AG09319 (cell line): ENCODE measurements at regions not wholly inside any gene's neighbourhood (a gene's known extent, or its start where the extent isn't known, plus 50 kb on each side); places are given as distances from the start of the nearest gene placed in this dataset.
"Not testable (repeated sequence)": the region's sequence is repeated elsewhere in the genome, so short reads cannot be mapped to it uniquely, and the experiment has no call there.

ENCODE experiments used
- DNase-seq: peaks from one replicate; pipeline ENCODE4 v3.0.0-alpha.2; 2010; ENCODE audit warnings: low read depth; ENCODE audit errors: extremely low read depth
- CTCF ChIP-seq: IDR thresholded peaks from 2 replicates; pipeline ENCODE4 v1.5.1; 2011; ENCODE audit warnings: low read depth, mild to moderate bottlenecking, inconsistent platforms, low read length, moderate library complexity

DNA sequence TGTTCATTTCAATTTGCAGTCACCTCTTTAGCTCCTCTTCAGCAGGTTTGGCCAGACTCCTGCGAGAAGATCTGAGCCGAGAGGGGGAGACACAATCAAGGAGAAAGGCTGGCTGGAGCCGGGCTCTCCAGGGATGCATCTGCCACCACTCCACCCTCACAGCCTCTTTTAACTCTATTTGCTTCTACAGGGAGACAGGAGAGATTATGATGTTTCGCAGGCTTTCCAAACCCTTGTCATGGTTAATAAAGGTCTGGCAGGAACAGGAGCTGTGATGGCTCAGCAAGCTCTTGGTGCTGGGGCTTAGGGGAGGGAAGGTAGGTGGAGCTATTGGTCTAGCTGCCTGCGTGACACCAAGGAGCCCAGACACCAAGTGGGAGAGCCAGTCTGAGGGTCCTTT, 448.1 kb upstream of the PODXL start:
- TF ChIP-seq CTCF: peak; percentile 39
- DNase-seq: no peak

- TF ChIP-seq CTCF: no peak
These were observed 446.0 kb upstream of the PODXL start for GRCh38 chr7:132002343-132002968.

DNA sequence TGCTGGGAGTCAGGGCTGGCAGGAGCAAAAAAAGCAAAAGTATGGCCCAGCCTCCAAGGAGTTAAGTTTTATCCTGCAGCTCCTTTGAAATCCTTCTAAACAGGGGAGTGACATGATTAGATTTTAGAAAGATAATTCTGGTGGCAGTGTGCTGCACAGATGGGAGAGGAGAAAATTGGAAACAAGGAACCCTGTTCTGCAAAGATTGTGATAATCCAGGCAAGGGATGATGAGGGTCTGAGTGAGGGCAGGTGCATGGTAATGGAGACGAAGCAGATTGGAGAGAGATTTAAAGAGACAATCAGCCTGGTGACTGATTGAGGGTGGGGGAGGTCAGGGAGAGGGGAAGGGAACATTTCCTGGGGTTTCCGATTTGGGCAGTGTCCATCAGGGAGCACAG, 444.7 kb upstream of the PODXL start:
- DNase-seq: no peak
- TF ChIP-seq CTCF: no peak

More at GRCh38 chr7:132002343-132002968, 446.0 kb upstream of the PODXL start:
- no peak for DNase-seq

DNA sequence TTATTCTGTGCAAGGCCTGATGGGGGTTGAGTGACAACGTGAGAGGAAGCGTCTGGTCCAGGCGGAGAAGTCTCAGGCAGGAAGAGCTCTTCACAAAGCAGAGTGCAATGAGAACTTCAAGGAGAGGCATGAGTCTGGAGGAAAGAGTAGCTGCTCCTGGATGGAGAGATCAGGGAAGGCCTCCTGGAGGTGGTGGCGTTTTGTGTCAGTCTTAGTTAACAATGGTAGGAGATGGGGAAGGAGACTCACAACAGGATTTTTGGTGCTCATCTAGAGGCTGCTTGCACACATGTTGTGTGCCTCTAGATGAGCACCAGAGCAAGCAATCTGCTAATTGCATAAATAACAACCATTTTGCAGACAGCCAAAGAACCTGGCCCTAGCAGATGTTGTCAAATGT, 442.8 kb upstream of the PODXL start:
- no peak for DNase-seq
- TF ChIP-seq CTCF: no peak

GRCh38 chr7:131995324-131995723, 438.9 kb upstream of the PODXL start:
- TF ChIP-seq CTCF: no peak
- DNase-seq: no peak

DNA sequence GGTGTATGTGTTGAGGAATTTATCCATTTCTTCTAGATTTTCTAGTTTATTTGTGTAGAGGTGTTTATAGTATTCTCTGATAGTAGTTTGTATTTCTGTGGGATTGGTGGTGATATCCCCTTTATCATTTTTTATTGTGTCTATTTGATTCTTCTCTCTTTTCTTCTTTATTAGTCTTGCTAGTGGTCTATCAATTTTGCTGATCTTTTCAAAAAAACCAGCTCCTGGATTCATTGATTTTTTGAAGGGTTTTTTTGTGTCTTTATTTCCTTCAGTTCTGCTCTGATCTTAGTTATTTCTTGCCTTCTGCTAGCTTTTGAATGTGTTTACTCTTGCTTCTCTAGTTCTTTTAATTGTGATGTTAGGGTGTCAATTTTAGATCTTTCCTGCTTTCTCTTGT, 424.6 kb upstream of the PODXL start:
- DNase-seq: not testable (repeated sequence)

- DNase-seq: not testable (repeated sequence)
These were observed 421.7 kb upstream of the PODXL start for GRCh38 chr7:131978118-131978517.

- DNase-seq: no peak
- no peak for TF ChIP-seq CTCF
These were observed 420.0 kb upstream of the PODXL start for GRCh38 chr7:131976411-131976810.
